HEK293T (cell line): ENCODE measurements at regions not wholly inside any gene's neighbourhood (a gene's known extent, or its start where the extent isn't known, plus 50 kb on each side); places are given as distances from the start of the nearest gene placed in this dataset.

Experiments used
- CTCF ChIA-PET: fragments of 350-600 bp; formaldehyde crosslinking; extraction: SDS; loops from one replicate; lab custom pipeline; 2021; ENCODE audit warnings: antibody characterized with exemption, inconsistent platforms; lab: Yijun Ruan, JAX
- POLR2A ChIA-PET: fragments of 350-600 bp; formaldehyde crosslinking; extraction: SDS; loops from one replicate; lab custom pipeline; 2020; ENCODE audit warnings: antibody characterized with exemption, inconsistent platforms; lab: Yijun Ruan, JAX
- DNase-seq: peaks from one replicate; pipeline ENCODE4 v3.0.0; 2012; ENCODE audit warnings: mixed read lengths; ENCODE audit errors: extremely low spot score
- ARNT ChIP-seq: fragments of 450-650 bp; IDR thresholded peaks from 2 replicates; pipeline ENCODE4 v1.6.1; 2017; ENCODE audit warnings: mild to moderate bottlenecking
- BHLHE40 ChIP-seq: fragments of 450-650 bp; IDR thresholded peaks from 2 replicates; pipeline ENCODE4 v1.6.1; 2016; ENCODE audit warnings: mild to moderate bottlenecking, moderate library complexity, borderline replicate concordance
- CTBP1 ChIP-seq: fragments of 450-650 bp; IDR thresholded peaks from 2 replicates; pipeline ENCODE4 v1.6.1; 2016; ENCODE audit warnings: borderline replicate concordance
- ELF4 ChIP-seq: fragments of 450-650 bp; IDR thresholded peaks from 2 replicates; pipeline ENCODE4 v1.6.1; 2017; ENCODE audit warnings: antibody characterized with exemption
- FOXA1 ChIP-seq: fragments of 450-650 bp; IDR thresholded peaks from 2 replicates; pipeline ENCODE4 v1.6.1; 2016; ENCODE audit warnings: mild to moderate bottlenecking
- FOXK2 ChIP-seq: fragments of 450-650 bp; IDR thresholded peaks from 2 replicates; pipeline ENCODE4 v1.6.1; 2016; ENCODE audit warnings: mild to moderate bottlenecking
- FOXM1 ChIP-seq: fragments of 450-650 bp; IDR thresholded peaks from 2 replicates; pipeline ENCODE4 v1.6.1; 2017; ENCODE audit warnings: mild to moderate bottlenecking, borderline replicate concordance
- HDGF ChIP-seq: fragments of 450-650 bp; IDR thresholded peaks from 2 replicates; pipeline ENCODE4 v1.6.1; 2017; ENCODE audit warnings: antibody characterized with exemption, borderline replicate concordance
- L3MBTL2 ChIP-seq: fragments of 450-650 bp; conservative IDR thresholded peaks from 2 replicates; pipeline ENCODE4 v1.6.1; 2016; ENCODE audit warnings: mild to moderate bottlenecking
- LEF1 ChIP-seq: fragments of 450-650 bp; IDR thresholded peaks from 2 replicates; pipeline ENCODE4 v1.6.1; 2017; ENCODE audit warnings: mild to moderate bottlenecking, borderline replicate concordance
- NFRKB ChIP-seq: fragments of 450-650 bp; IDR thresholded peaks from 2 replicates; pipeline ENCODE4 v1.6.1; 2016; ENCODE audit warnings: mild to moderate bottlenecking, moderate library complexity
- PKNOX1 ChIP-seq: fragments of 450-650 bp; IDR thresholded peaks from 2 replicates; pipeline ENCODE4 v1.6.1; 2016
- SP1 ChIP-seq: fragments of 450-650 bp; IDR thresholded peaks from 2 replicates; pipeline ENCODE4 v1.6.1; 2017
- SUZ12 ChIP-seq: fragments of 450-650 bp; IDR thresholded peaks from 2 replicates; pipeline ENCODE4 v1.6.1; 2016; ENCODE audit warnings: mild to moderate bottlenecking
- TARDBP ChIP-seq: fragments of 450-650 bp; IDR thresholded peaks from 2 replicates; pipeline ENCODE4 v1.6.1; 2016
- ZNF384 ChIP-seq: fragments of 450-650 bp; IDR thresholded peaks from 2 replicates; pipeline ENCODE4 v1.6.1; 2016

- DNase-seq = no peak
- POLR2A ChIA-PET = no interaction called here
- TF ChIP-seq BHLHE40 (no peak), FOXK2 (no peak), SP1 (no peak), NFRKB (no peak), ARNT (no peak), TARDBP (no peak), ELF4 (no peak), LEF1 (no peak), HDGF (no peak), L3MBTL2 (no peak), FOXA1 (no peak), ZNF384 (no peak), FOXM1 (no peak)
- CTCF ChIA-PET = interaction anchor here (0.6 kb wide), 1 partner anchor 119 kb away, joined by 3 read pairs; no protein-coding TSS in a partner anchor
Measured at GRCh38 chr10:80890146-80890545, 352.4 kb downstream of the SH2D4B start.

- ChIA-PET POLR2A (no interaction called here), CTCF (no interaction called here)
Measured at GRCh38 chr10:80893256-80893655, 355.6 kb downstream of the SH2D4B start.

DNA sequence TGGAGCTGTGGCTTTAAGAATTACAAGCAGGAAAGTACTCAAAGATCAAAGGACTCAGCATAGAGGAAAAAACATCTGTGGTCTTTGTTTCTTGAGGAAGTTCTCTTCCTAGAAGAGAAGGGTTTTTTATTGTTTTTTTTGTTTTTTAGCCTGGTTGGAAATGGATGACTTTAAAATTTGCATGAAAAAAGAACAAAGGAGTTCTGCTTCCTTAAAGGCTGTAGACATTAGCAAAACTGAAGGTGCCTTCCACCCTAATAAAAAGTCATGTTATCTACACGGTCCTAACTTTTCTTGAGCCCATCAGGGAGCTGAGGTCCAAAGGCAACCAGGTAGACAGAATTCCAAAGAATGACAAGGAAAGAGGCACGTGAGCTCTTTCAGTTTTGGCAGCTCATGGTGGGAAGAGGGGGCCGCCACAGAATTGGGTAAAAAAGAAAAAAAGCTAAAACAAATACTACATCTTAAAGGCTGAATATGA lies 356.6 kb downstream of the SH2D4B start:
- POLR2A ChIA-PET = interaction anchor here (0.7 kb wide), 1 partner anchor 915 kb away, joined by 3 read pairs; no protein-coding TSS in a partner anchor
- no peak for TF ChIP-seq HDGF
- no peak for DNase-seq
- CTCF ChIA-PET = no interaction called here

More at GRCh38 chr10:80893256-80893655, 355.6 kb downstream of the SH2D4B start:
- no peak for DNase-seq
- TF ChIP-seq ELF4 (no peak), FOXK2 (no peak), FOXA1 (no peak), SUZ12 (no peak), ARNT (no peak), FOXM1 (no peak), TARDBP (no peak), HDGF (no peak), BHLHE40 (no peak), L3MBTL2 (no peak), LEF1 (no peak), CTBP1 (no peak), ZNF384 (no peak), PKNOX1 (no peak), NFRKB (no peak), SP1 (no peak)

- POLR2A ChIA-PET = no interaction called here
- no peak for TF ChIP-seq LEF1
- TF ChIP-seq ARNT = no peak
- no peak for TF ChIP-seq NFRKB
- TF ChIP-seq HDGF = no peak
- TF ChIP-seq SUZ12 = no peak
- TF ChIP-seq ELF4 = no peak
- no peak for TF ChIP-seq SP1
- no peak for TF ChIP-seq CTBP1
- no peak for TF ChIP-seq TARDBP
- no peak for DNase-seq
- CTCF ChIA-PET = no interaction called here
Measured at GRCh38 chr10:80894797-80895467, 357.2 kb downstream of the SH2D4B start.

DNA sequence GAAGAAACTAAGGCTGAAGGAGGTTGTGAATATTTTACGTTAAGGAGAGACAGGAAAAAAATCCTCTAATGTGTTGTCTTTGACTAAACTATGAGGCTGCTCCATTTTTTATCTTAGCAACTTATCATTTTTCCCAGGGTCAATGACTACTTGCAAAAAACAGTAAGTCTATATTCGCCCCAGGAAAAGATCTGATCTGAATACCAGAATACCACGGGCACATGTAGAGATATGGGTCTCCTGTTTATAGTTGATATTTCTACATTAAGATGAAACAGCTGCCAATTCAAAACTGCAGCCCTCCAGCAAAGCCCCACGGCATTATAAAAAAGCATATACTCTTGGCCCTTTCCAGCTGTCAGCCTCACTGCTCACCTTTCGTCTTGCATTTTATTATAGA lies 358.4 kb downstream of the SH2D4B start:
- CTCF ChIA-PET = no interaction called here
- TF ChIP-seq FOXM1 (no peak), ELF4 (no peak), FOXA1 (no peak), SUZ12 (no peak), LEF1 (no peak), NFRKB (no peak)
- POLR2A ChIA-PET = no interaction called here
- no peak for DNase-seq

DNA sequence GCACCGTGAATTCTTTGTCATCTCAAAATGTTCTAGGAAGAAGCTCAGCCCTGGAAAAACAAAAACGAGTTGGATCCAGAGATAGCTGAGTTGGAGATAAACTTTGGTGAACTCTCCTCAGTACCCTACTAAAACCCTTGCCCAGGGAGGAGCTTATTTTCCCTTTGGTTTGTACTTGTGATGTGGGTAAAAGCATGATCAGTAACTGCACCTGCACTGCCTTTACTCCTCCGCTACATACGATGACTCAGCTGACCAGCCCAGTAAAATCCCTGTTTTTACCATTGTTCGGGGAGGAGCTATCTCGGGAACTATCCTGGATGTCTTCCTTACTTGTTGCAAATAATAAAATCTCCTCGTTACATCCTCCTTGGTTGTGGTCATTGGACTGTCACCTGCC lies 359.3 kb downstream of the SH2D4B start:
- ChIA-PET POLR2A (no interaction called here), CTCF (no interaction called here)
- no peak for TF ChIP-seq SP1
- TF ChIP-seq BHLHE40 = no peak
- TF ChIP-seq FOXM1 = no peak
- TF ChIP-seq CTBP1 = no peak
- no peak for TF ChIP-seq LEF1
- TF ChIP-seq NFRKB = no peak
- TF ChIP-seq HDGF = no peak
- no peak for TF ChIP-seq SUZ12
- TF ChIP-seq ELF4 = no peak
- TF ChIP-seq L3MBTL2 = no peak
- TF ChIP-seq ZNF384 = no peak
- no peak for TF ChIP-seq ARNT
- TF ChIP-seq FOXA1 = no peak
- DNase-seq = no peak

GRCh38 chr10:80900661-80901060 lies 363.0 kb downstream of the SH2D4B start:
- TF ChIP-seq LEF1 (no peak), TARDBP (no peak), L3MBTL2 (no peak), FOXA1 (no peak), SUZ12 (no peak), PKNOX1 (no peak), ARNT (no peak), FOXM1 (no peak), ELF4 (no peak), NFRKB (no peak), CTBP1 (no peak), SP1 (no peak), FOXK2 (no peak)
- ChIA-PET POLR2A (no interaction called here), CTCF (no interaction called here)
- no peak for DNase-seq
